Ascending aorta (tissue), 2 donors: ENCODE measurements at regions not wholly inside any gene's neighbourhood (a gene's known extent, or its start where the extent isn't known, plus 50 kb on each side); places are given as distances from the start of the nearest gene placed in this dataset.
"Not testable (repeated sequence)": the region's sequence is repeated elsewhere in the genome, so short reads cannot be mapped to it uniquely, and the experiment has no call there.

ENCODE experiments used
- DNase-seq, 2 donors: peaks; one replicate each; pipeline ENCODE4 v3.0.0-alpha.2; 2019; ENCODE audit warnings: low spot score in 2 of 2
- H3K27ac ChIP-seq, 2 donors: fragments of 200-600 bp; sonication (generic); one replicate each; pipeline ENCODE4 v1.5.1; 2016 to 2017; ENCODE audit warnings: mild to moderate bottlenecking in 1 of 2
- H3K27me3 ChIP-seq: fragments of 200-600 bp; sonication (generic); one replicate; pipeline ENCODE4 v1.5.1; 2017
- H3K36me3 ChIP-seq, 2 donors: fragments of 200-600 bp; sonication (generic); one replicate each; pipeline ENCODE4 v1.5.1; 2016
- H3K4me1 ChIP-seq, 2 donors: fragments of 200-600 bp; sonication (generic); one replicate each; pipeline ENCODE4 v1.5.1; 2016 to 2017; ENCODE audit warnings: mild to moderate bottlenecking in 1 of 2
- H3K4me3 ChIP-seq, 2 donors: fragments of 200-600 bp; sonication (generic); one replicate each; pipeline ENCODE4 v1.5.1; 2016 to 2017; ENCODE audit warnings: mild to moderate bottlenecking in 1 of 2
- H3K9me3 ChIP-seq, 2 donors: fragments of 200-600 bp; sonication (generic); one replicate each; pipeline ENCODE4 v1.5.1; 2016
- CTCF ChIP-seq, 3 experiments: fragments of 200-600 bp in 2 of 3; fragments of 450-650 bp in 1 of 3; sonication (generic) in 2 of 3; IDR thresholded peaks; one replicate each; pipeline ENCODE4 v1.5.1; 2016 to 2019; ENCODE audit warnings: antibody characterized with exemption in 3 of 3, mild to moderate bottlenecking in 1 of 3, moderate library complexity in 1 of 3
- intact Hi-C: fragments of 100-400 bp; cut with DNase I; formaldehyde crosslinking; loops from one replicate; pipeline ENCODE4 v1.15.1; 2023

GRCh38 chr1:61556631-61557030 is 168.3 kb downstream of the TM2D1 start:
- Histone ChIP-seq H3K36me3 (no peaks in the 10 kb centered on the region), H3K27me3 (no peaks in the 10 kb centered on the region), H3K4me3 (no peak overlapping the region), H3K9me3 (no peaks in the 10 kb centered on the region), H3K4me1 (no peaks in the 10 kb centered on the region), H3K27ac (no peak overlapping the region)
- TF ChIP-seq CTCF (IDR thresholded peaks at IDR 0.05): no peak
- no peak for DNase-seq
- intact Hi-C loops: no loop called here

- TF ChIP-seq CTCF (IDR thresholded peaks at IDR 0.05): no peak
- no peaks in the 10 kb centered on the region for H3K36me3 ChIP-seq
- no peaks in the 10 kb centered on the region for H3K27me3 ChIP-seq
- no peaks in the 10 kb centered on the region for H3K9me3 ChIP-seq
- H3K27ac ChIP-seq: no peak overlapping the region
- DNase-seq: no peak
- intact Hi-C loops: no loop called here
- H3K4me1 ChIP-seq: no peaks in the 10 kb centered on the region
- no peak overlapping the region for H3K4me3 ChIP-seq
Measured at GRCh38 chr1:61552630-61553305, 172.2 kb downstream of the TM2D1 start.

GRCh38 chr1:61547302-61547701 is 177.6 kb downstream of the TM2D1 start:
- H3K4me3 ChIP-seq, DNase-seq, H3K9me3 ChIP-seq, H3K4me1 ChIP-seq, H3K36me3 ChIP-seq, intact Hi-C loops, H3K27ac ChIP-seq, H3K27me3 ChIP-seq: not testable (repeated sequence)

GRCh38 chr1:61544870-61545269 is 180.1 kb downstream of the TM2D1 start:
- intact Hi-C loops, H3K27ac ChIP-seq, DNase-seq, H3K27me3 ChIP-seq, H3K9me3 ChIP-seq, H3K36me3 ChIP-seq, H3K4me1 ChIP-seq, H3K4me3 ChIP-seq: not testable (repeated sequence)

GRCh38 chr1:61543498-61543897 is 181.4 kb downstream of the TM2D1 start:
- H3K4me3 ChIP-seq, H3K9me3 ChIP-seq, H3K4me1 ChIP-seq, H3K27me3 ChIP-seq, H3K36me3 ChIP-seq, H3K27ac ChIP-seq, intact Hi-C loops, DNase-seq: not testable (repeated sequence)

GRCh38 chr1:61539720-61540462 is 185.1 kb downstream of the TM2D1 start:
- Histone ChIP-seq H3K27ac (no peak overlapping the region), H3K36me3 (no peaks in the 10 kb centered on the region), H3K4me1 (no peaks in the 10 kb centered on the region), H3K9me3 (no peaks in the 10 kb centered on the region), H3K4me3 (no peak overlapping the region), H3K27me3 (no peaks in the 10 kb centered on the region)
- TF ChIP-seq CTCF (IDR thresholded peaks at IDR 0.05): no peak
- intact Hi-C loops: no loop called here
- DNase-seq: no peak

- no peak for DNase-seq
- Histone ChIP-seq H3K36me3 (no peaks in the 10 kb centered on the region), H3K4me1 (no peaks in the 10 kb centered on the region), H3K9me3 (no peaks in the 10 kb centered on the region), H3K27ac (no peak overlapping the region), H3K4me3 (no peak overlapping the region), H3K27me3 (no peaks in the 10 kb centered on the region)
- intact Hi-C loops: no loop called here
- no peak for TF ChIP-seq CTCF (IDR thresholded peaks at IDR 0.05)
Measured at GRCh38 chr1:61538228-61538627, 186.7 kb downstream of the TM2D1 start.
